A549 (cell line): ENCODE measurements at regions not wholly inside any gene's neighbourhood (a gene's known extent, or its start where the extent isn't known, plus 50 kb on each side); places are given as distances from the start of the nearest gene placed in this dataset.

Source experiments
- ATAC-seq, 2 experiments: fragments of 200-7000 bp in 1 of 2; fragments of >200 bp in 1 of 2; cut with Nextera tagmentation in 1 of 2; cut with Tn5 transposase in 1 of 2; 3 replicates each; pipeline versions ENCODE4 v1.8.0 to v1.9.1; 2018 to 2020; ENCODE audit warnings: mild to moderate bottlenecking in 1 of 2, moderate library complexity in 1 of 2
- CTCF ChIA-PET: fragments of 300-600 bp; sonication (Branson Sonifier 250); formaldehyde crosslinking; extraction: SDS; loops from one replicate; lab custom pipeline; 2021; ENCODE audit warnings: antibody characterized with exemption, inconsistent platforms; lab: Yijun Ruan, JAX
- POLR2A ChIA-PET: fragments of 350-600 bp; formaldehyde crosslinking; extraction: SDS; loops from one replicate; lab custom pipeline; 2021; ENCODE audit warnings: antibody characterized with exemption, inconsistent platforms; lab: Yijun Ruan, JAX
- DNase-seq, 2 experiments: peaks; one replicate each; pipeline versions ENCODE4 v3.0.0 to v3.0.0-alpha.2; 2011 to 2016; ENCODE audit warnings: low read depth in 1 of 2, low spot score in 1 of 2
- FAIRE-seq: peaks from 2 replicates; lab custom pipeline; 2011; peaks lifted over from hg19 to GRCh38; lab: Jason Lieb, UNC
- H3K27ac ChIP-seq, 2 experiments: fragments of >200 bp; sonication (Bioruptor Twin); formaldehyde crosslinking; 3 replicates each; pipeline ENCODE4 v1.5.1; 2016 to 2017
- H3K4me1 ChIP-seq: fragments of >200 bp; sonication (Bioruptor Twin); formaldehyde crosslinking; 3 replicates; pipeline ENCODE4 v1.6.1; 2016
- H3K4me2 ChIP-seq: fragments of >200 bp; sonication (Bioruptor Twin); formaldehyde crosslinking; 3 replicates; pipeline ENCODE4 v1.6.1; 2016
- H3K4me3 ChIP-seq: fragments of >200 bp; sonication (Bioruptor Twin); formaldehyde crosslinking; 3 replicates; pipeline ENCODE4 v1.5.1; 2016
- H3K9me3 ChIP-seq: fragments of >200 bp; sonication (Bioruptor Twin); formaldehyde crosslinking; 3 replicates; pipeline ENCODE4 v1.6.1; 2016
- CBX2 ChIP-seq: fragments of 200-600 bp; sonication (generic); IDR thresholded peaks from 2 replicates; pipeline ENCODE4 v1.6.1; 2016; ENCODE audit warnings: low read depth, mild to moderate bottlenecking, borderline replicate concordance
- CHD2 ChIP-seq: fragments of 150-350 bp; IDR thresholded peaks from 2 replicates; pipeline ENCODE4 v1.6.1; 2014; ENCODE audit warnings: low read length; ENCODE audit not compliant: partially characterized antibody
- FOSB ChIP-seq: fragments of 250-450 bp; sonication (Bioruptor Pico); IDR thresholded peaks from 2 replicates; pipeline ENCODE4 v1.5.0; 2020; ENCODE audit warnings: mild to moderate bottlenecking, moderate library complexity
- FOXS1 ChIP-seq: fragments of 250-450 bp; sonication (Bioruptor Pico); IDR thresholded peaks from 2 replicates; pipeline ENCODE4 v1.5.0; 2020; ENCODE audit warnings: mild to moderate bottlenecking, moderate library complexity
- GATA3 ChIP-seq: IDR thresholded peaks from 2 replicates; pipeline ENCODE4 v1.6.1; 2012; ENCODE audit warnings: borderline replicate concordance
- HOXA7 ChIP-seq: fragments of 250-450 bp; sonication (Bioruptor Pico); IDR thresholded peaks from 2 replicates; pipeline ENCODE4 v1.5.0; 2020; ENCODE audit warnings: mild to moderate bottlenecking, moderate library complexity
- HOXB13 ChIP-seq: fragments of 250-450 bp; sonication (Bioruptor Pico); IDR thresholded peaks from 2 replicates; pipeline ENCODE4 v1.5.0; 2020; ENCODE audit warnings: low read depth, mild to moderate bottlenecking, moderate library complexity
- JUNB ChIP-seq: fragments of >200 bp; sonication (Bioruptor Twin); formaldehyde crosslinking; IDR thresholded peaks from 2 replicates; pipeline ENCODE4 v1.6.1; 2016
- KDM1A ChIP-seq: fragments of 200-600 bp; sonication (generic); IDR thresholded peaks from 2 replicates; pipeline ENCODE4 v1.6.1; 2016; ENCODE audit warnings: low read depth, mild to moderate bottlenecking
- KDM5A ChIP-seq: fragments of 200-600 bp; sonication (generic); IDR thresholded peaks from 2 replicates; pipeline ENCODE4 v1.6.1; 2016; ENCODE audit warnings: antibody characterized with exemption, mild to moderate bottlenecking
- MAFK ChIP-seq: fragments of 450-650 bp; IDR thresholded peaks from 2 replicates; pipeline ENCODE4 v1.6.1; 2014; ENCODE audit not compliant: partially characterized antibody
- MAZ ChIP-seq: fragments of 150-350 bp; IDR thresholded peaks from 2 replicates; pipeline ENCODE4 v1.6.1; 2014; ENCODE audit warnings: antibody characterized with exemption, low read depth, low read length, borderline replicate concordance
- MYC ChIP-seq: IDR thresholded peaks from 2 replicates; pipeline ENCODE4 v1.6.1; 2012; ENCODE audit warnings: mild to moderate bottlenecking, inconsistent platforms, low read length, improper control_type of control experiment, borderline replicate concordance
- NFE2L2 ChIP-seq: fragments of 150-350 bp; conservative IDR thresholded peaks from 2 replicates; pipeline ENCODE4 v1.6.1; 2014; ENCODE audit warnings: low read length
- NPAS2 ChIP-seq: fragments of 250-450 bp; sonication (Bioruptor Pico); IDR thresholded peaks from 2 replicates; pipeline ENCODE4 v1.8.0; 2022; ENCODE audit warnings: mild to moderate bottlenecking, moderate library complexity, borderline replicate concordance
- RAD21 ChIP-seq, 2 experiments: fragments of >200 bp in 1 of 2; sonication (Bioruptor Twin) in 1 of 2; formaldehyde crosslinking in 1 of 2; IDR thresholded peaks in 1 of 2; conservative IDR thresholded peaks in 1 of 2; 2 replicates in 1 of 2; 3 replicates in 1 of 2; pipeline ENCODE4 v1.6.1; 2012 to 2018; ENCODE audit warnings: inconsistent platforms in 1 of 2
- RARB ChIP-seq: fragments of 250-450 bp; sonication (Bioruptor Pico); IDR thresholded peaks from 2 replicates; pipeline ENCODE4 v1.8.0; 2021; ENCODE audit warnings: mild to moderate bottlenecking, moderate library complexity
- RFX5 ChIP-seq: fragments of 450-650 bp; IDR thresholded peaks from 2 replicates; pipeline ENCODE4 v1.7.1; 2014; ENCODE audit warnings: antibody characterized with exemption, mild to moderate bottlenecking, moderate library complexity
- SMC3 ChIP-seq: fragments of >200 bp; sonication (Bioruptor Twin); formaldehyde crosslinking; IDR thresholded peaks from 3 replicates; pipeline ENCODE4 v1.6.1; 2018; ENCODE audit warnings: inconsistent platforms
- SREBF2 ChIP-seq: fragments of 450-650 bp; IDR thresholded peaks from 2 replicates; pipeline ENCODE4 v1.6.1; 2014; ENCODE audit warnings: mild to moderate bottlenecking, moderate library complexity
- TP53 ChIP-seq: fragments of 250-450 bp; sonication (Bioruptor Pico); IDR thresholded peaks from 2 replicates; pipeline ENCODE4 v1.5.0; 2021; ENCODE audit warnings: mild to moderate bottlenecking, moderate library complexity
- USF2 ChIP-seq: fragments of 450-650 bp; IDR thresholded peaks from 2 replicates; pipeline ENCODE4 v1.6.1; 2014; ENCODE audit warnings: antibody characterized with exemption
- ZC3H11A ChIP-seq: fragments of 450-650 bp; IDR thresholded peaks from 2 replicates; pipeline ENCODE4 v1.6.1; 2014; ENCODE audit warnings: antibody characterized with exemption, mild to moderate bottlenecking
- ZNF302 ChIP-seq: fragments of 250-450 bp; sonication (Bioruptor Pico); IDR thresholded peaks from 2 replicates; pipeline ENCODE4 v1.9.0; 2021; ENCODE audit warnings: inconsistent platforms, mild to moderate bottlenecking, moderate library complexity
- ZSCAN20 ChIP-seq: fragments of 250-450 bp; sonication (Bioruptor Pico); IDR thresholded peaks from 2 replicates; pipeline ENCODE4 v1.8.0; 2022; ENCODE audit warnings: mild to moderate bottlenecking, moderate library complexity
- WGBS: methylation state at CpG from one replicate; pipeline ENCODE4 v1.1.6; 2017; ENCODE audit errors: missing lambda C conversion rate; 5-methylcytosine and 5-hydroxymethylcytosine counted together
- TF ChIP-seq, protein P1 (sequence below): fragments of 250-450 bp; sonication (Bioruptor Pico); IDR thresholded peaks from 2 replicates; pipeline ENCODE4 v1.5.0; 2021; ENCODE audit warnings: mild to moderate bottlenecking, moderate library complexity, borderline replicate concordance
- TF ChIP-seq, protein P2 (sequence below): IDR thresholded peaks from 2 replicates; pipeline ENCODE4 v1.6.1; 2012
- TF ChIP-seq, protein P3 (sequence below): fragments of >200 bp; sonication (Bioruptor Twin); formaldehyde crosslinking; IDR thresholded peaks from 3 replicates; pipeline ENCODE4 v1.5.1; 2016

- 34% methylated on average over 4 of the region's 4 CpGs for WGBS
- no peak for DNase-seq
- ChIA-PET POLR2A (no interaction called here), CTCF (no interaction called here)
- no peak overlapping the region for H3K27ac ChIP-seq
- TF ChIP-seq, protein P1, sequence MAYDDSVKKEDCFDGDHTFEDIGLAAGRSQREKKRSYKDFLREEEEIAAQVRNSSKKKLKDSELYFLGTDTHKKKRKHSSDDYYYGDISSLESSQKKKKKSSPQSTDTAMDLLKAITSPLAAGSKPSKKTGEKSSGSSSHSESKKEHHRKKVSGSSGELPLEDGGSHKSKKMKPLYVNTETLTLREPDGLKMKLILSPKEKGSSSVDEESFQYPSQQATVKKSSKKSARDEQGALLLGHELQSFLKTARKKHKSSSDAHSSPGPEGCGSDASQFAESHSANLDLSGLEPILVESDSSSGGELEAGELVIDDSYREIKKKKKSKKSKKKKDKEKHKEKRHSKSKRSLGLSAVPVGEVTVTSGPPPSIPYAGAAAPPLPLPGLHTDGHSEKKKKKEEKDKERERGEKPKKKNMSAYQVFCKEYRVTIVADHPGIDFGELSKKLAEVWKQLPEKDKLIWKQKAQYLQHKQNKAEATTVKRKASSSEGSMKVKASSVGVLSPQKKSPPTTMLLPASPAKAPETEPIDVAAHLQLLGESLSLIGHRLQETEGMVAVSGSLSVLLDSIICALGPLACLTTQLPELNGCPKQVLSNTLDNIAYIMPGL (CRISPR knock-in tag), result no peak
- no peak for TF ChIP-seq NFE2L2
- TF ChIP-seq RAD21 (conservative IDR thresholded peaks at IDR 0.05 in 1 of 2, IDR thresholded peaks at IDR 0.05 in 1 of 2), result no peak
- no peak for TF ChIP-seq HOXA7
- TF ChIP-seq ZNF302 (CRISPR knock-in tag), result no peak
- TF ChIP-seq SMC3, result no peak
- TF ChIP-seq HOXB13, result no peak
- TF ChIP-seq JUNB, result no peak
- no peak for TF ChIP-seq KDM1A
- no peak for TF ChIP-seq CHD2
- TF ChIP-seq SREBF2, result no peak
- TF ChIP-seq FOSB (CRISPR knock-in tag), result no peak
- TF ChIP-seq RFX5, result no peak
- no peak for TF ChIP-seq ZC3H11A
- TF ChIP-seq, protein P2, sequence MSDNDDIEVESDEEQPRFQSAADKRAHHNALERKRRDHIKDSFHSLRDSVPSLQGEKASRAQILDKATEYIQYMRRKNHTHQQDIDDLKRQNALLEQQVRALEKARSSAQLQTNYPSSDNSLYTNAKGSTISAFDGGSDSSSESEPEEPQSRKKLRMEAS, result no peak
- no peak overlapping the region for H3K4me2 ChIP-seq
- ATAC-seq, result no peak
- no peaks in the 10 kb centered on the region for H3K4me1 ChIP-seq
- FAIRE-seq, result no peak
- H3K4me3 ChIP-seq, result no peak overlapping the region
- H3K9me3 ChIP-seq, result no peaks in the 10 kb centered on the region
Observed at GRCh38 chr9:19554529-19554928, 145.7 kb downstream of the ACER2 start.

DNA sequence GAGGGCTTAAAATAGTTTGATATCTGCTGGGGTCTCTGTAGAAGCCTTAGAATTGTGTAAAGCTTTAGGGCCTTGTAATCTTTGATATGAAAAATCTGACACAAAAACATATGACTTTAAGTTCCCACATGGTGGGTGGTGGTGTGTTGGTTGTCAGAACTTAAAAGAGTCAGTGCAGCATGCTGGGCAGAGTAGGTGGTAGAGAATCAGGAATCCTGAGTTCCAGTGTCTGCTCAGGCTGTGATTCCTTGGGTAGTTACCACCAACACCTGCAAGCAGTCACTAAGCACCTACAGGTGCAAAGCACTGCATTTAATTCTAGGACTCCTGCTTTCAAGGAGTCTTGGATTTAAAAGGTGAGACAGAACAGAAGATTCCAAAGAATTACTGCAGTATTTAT lies 144.6 kb downstream of the ACER2 start:
- Histone ChIP-seq H3K4me3 (no peak overlapping the region), H3K9me3 (no peaks in the 10 kb centered on the region), H3K27ac (no peak overlapping the region)
- ChIA-PET POLR2A (no interaction called here), CTCF (no interaction called here)
- no peak for FAIRE-seq
- no peak for TF ChIP-seq ZSCAN20 (CRISPR knock-in tag)
- TF ChIP-seq, protein P3, sequence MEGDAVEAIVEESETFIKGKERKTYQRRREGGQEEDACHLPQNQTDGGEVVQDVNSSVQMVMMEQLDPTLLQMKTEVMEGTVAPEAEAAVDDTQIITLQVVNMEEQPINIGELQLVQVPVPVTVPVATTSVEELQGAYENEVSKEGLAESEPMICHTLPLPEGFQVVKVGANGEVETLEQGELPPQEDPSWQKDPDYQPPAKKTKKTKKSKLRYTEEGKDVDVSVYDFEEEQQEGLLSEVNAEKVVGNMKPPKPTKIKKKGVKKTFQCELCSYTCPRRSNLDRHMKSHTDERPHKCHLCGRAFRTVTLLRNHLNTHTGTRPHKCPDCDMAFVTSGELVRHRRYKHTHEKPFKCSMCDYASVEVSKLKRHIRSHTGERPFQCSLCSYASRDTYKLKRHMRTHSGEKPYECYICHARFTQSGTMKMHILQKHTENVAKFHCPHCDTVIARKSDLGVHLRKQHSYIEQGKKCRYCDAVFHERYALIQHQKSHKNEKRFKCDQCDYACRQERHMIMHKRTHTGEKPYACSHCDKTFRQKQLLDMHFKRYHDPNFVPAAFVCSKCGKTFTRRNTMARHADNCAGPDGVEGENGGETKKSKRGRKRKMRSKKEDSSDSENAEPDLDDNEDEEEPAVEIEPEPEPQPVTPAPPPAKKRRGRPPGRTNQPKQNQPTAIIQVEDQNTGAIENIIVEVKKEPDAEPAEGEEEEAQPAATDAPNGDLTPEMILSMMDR, result no peak
- no peak for TF ChIP-seq MYC
- TF ChIP-seq TP53, result no peak
- TF ChIP-seq GATA3, result no peak
- no peak for TF ChIP-seq FOXS1 (CRISPR knock-in tag)
- no peak for TF ChIP-seq KDM1A
- no peak for TF ChIP-seq FOSB (CRISPR knock-in tag)
- no peak for TF ChIP-seq JUNB
- TF ChIP-seq CBX2, result no peak
- TF ChIP-seq KDM5A, result no peak
- no peak for TF ChIP-seq CHD2
- TF ChIP-seq MAFK, result no peak
- no peak for TF ChIP-seq ZNF302 (CRISPR knock-in tag)
- TF ChIP-seq HOXB13, result no peak
- TF ChIP-seq MAZ, result no peak
- TF ChIP-seq USF2, result no peak
- no peak for TF ChIP-seq NPAS2 (CRISPR knock-in tag)
- no peak for TF ChIP-seq RARB (CRISPR knock-in tag)
- TF ChIP-seq, all 56 proteins: peak for 0
- Histone ChIP-seq H3K4me1 (no peaks in the 10 kb centered on the region), H3K4me2 (no peak overlapping the region)
- DNase-seq, result no peak
- ATAC-seq, result no peak
